GM19035 (cell line): ENCODE measurements at regions not wholly inside any gene's neighbourhood (a gene's known extent, or its start where the extent isn't known, plus 50 kb on each side); places are given as distances from the start of the nearest gene placed in this dataset.
"Not testable (repeated sequence)": the region's sequence is repeated elsewhere in the genome, so short reads cannot be mapped to it uniquely, and the experiment has no call there.

Experiments used
- ATAC-seq: cut with Tn5 transposase; IDR thresholded peaks from one replicate; pipeline ENCODE4 v1.9.1; 2021; ENCODE audit not compliant: unreplicated experiment

GRCh38 chr3:144677103-144677502 is 705.5 kb downstream of the DIPK2A start:
- no peak for ATAC-seq

DNA sequence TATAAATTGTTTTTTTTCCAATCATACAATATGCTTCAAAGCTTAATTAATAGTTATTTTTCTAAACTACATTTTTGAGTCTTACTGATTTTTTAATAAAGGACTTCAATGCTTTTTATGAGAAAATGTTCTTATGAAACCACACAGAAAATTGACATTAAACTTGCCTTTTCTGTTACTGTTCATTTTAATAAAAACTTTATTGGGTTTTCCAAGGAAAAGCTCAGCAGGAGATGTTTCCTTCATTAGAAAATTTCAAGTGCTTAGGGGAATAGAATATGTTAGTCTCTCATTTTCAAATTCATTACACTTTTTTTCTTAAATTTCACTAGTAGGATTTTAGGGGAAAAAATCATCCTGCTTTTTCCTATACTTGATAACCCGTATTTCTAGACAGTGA is 711.4 kb downstream of the DIPK2A start:
- no peak for ATAC-seq

GRCh38 chr3:144687862-144688261 is 716.2 kb downstream of the DIPK2A start:
- no peak for ATAC-seq

DNA sequence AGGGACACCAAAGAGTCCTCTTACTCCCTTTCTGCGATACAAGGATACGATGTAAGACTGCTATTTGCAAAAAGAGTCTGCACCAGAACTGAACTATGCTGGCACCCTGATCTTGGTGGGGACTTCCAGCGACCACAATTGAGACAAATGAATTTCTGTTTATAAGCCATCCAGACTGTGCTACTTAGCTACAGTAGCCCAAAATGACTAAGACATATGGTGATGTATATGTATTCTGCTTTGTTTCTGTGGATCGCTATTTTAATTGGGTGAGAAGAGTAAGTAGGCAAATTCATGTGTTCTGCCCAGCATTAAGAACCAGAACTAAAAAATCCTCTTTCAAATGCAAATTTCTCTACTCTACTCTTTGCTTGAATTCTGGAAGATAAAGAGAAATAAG is 720.9 kb downstream of the DIPK2A start:
- ATAC-seq, result no peak

DNA sequence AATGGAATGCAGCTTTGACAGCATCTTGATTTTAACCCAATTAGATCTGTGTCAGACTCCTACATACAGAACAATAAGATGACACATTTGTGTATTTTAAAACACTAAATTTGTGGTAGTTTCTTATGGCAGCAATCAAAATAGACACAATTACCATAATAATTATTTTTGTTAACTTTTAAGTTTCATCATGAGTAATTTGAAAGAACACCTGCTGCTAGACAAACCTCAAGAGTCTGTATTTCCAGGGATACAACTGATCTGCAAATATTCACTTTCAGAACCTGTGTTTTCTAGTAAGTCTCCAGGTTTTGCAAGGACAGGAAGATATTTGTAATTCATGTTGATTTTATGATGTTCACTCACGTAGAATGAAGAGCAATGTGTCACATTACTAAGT is 736.8 kb downstream of the DIPK2A start:
- ATAC-seq, result no peak

DNA sequence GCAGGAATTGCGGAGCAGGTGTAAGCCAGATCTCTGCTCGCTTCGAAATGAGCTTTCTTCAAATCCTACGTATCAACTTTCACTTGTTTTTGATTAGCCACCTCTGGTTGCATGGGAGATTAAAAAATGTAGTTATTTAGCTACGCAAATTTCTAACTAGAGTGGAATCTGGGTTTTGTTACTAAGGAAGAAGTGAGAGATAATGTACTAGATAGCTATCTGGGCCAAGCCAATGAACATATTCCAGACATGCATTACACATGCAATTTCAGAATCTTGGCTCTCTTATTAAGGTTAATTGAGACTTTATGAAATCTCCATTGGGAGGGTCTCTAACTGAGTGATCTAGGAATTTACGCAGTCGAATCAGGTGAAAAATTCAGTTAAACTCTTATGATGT is 765.7 kb downstream of the DIPK2A start:
- no peak for ATAC-seq

DNA sequence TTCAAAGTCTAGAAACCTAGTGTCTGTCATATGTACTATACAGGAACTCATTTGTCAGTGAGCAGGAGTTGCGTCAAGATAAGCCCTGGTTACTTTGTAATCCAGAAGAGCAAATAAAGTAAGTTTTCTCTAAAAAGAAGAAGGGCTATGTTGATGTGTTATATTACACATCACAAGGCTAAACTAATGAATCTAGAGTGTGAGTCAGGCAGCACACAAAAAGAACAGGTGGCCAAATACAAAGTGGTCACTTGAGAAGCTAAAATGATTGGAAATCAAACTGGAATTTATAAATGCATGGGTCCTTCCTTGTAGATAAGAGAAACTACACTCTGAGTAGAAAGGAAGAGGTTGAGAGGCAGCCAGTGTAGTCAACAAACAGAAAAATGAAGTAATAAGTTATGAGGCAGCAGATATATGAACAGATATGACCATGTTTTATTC is 771.6 kb downstream of the DIPK2A start:
- ATAC-seq, result no peak

DNA sequence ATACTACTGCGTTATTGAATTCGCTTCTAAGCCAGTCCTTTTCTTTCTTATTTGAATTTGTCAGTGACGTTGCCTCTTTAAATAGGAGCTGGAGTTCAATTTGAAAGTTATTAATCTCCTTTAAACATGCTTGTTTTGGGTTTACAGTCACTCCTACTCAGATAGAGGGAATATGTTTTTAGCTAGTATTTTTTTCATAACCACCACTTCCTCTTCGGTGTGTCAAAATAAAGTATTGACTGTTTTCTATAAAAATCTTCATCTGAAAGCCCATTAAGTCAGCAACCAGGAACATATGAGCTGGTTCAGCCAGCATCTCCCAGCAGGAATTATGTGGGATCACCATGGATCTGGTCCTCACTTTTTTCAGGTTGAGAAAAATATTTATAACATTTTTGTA is 772.9 kb downstream of the DIPK2A start:
- ATAC-seq, result no peak

GRCh38 chr3:144746631-144747030 is 775.0 kb downstream of the DIPK2A start:
- no peak for ATAC-seq

DNA sequence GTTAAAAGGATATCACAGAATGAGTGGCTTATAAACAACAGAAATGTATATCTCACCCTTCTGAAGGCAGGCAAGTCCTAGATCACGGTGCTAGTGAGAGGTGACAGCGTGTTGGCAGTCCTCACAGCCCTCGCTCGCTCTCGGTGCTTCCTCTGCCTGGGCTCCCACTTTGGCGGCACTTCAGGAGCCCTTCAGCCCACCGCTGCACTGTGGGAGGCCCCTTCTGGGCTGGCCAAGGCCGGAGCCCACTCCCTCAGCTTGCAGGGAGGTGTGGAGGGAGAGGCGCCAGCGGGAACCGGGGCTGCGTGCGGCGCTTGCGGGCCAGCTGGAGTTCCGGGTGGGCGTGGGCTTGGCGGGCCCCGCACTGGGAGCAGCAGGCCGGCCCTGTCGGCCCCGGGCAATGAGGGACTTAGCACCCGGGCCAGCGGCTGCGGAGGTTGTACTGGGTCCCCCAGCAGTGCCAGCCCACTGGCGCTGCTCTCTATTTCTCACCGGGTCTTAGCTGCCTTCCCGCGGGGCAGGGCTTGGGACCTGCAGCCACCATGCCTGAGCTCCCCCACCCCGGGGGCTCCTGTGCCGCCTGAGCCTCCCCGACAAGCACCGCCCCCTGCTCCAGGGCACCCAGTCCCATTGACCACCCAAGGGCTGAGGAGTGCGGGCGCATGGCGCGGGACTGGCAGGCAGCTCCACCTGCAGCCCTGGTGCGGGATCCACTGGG is 778.1 kb downstream of the DIPK2A start:
- not testable (repeated sequence) for ATAC-seq

GRCh38 chr3:144754076-144754783 is 782.6 kb downstream of the DIPK2A start:
- ATAC-seq, result no peak

DNA sequence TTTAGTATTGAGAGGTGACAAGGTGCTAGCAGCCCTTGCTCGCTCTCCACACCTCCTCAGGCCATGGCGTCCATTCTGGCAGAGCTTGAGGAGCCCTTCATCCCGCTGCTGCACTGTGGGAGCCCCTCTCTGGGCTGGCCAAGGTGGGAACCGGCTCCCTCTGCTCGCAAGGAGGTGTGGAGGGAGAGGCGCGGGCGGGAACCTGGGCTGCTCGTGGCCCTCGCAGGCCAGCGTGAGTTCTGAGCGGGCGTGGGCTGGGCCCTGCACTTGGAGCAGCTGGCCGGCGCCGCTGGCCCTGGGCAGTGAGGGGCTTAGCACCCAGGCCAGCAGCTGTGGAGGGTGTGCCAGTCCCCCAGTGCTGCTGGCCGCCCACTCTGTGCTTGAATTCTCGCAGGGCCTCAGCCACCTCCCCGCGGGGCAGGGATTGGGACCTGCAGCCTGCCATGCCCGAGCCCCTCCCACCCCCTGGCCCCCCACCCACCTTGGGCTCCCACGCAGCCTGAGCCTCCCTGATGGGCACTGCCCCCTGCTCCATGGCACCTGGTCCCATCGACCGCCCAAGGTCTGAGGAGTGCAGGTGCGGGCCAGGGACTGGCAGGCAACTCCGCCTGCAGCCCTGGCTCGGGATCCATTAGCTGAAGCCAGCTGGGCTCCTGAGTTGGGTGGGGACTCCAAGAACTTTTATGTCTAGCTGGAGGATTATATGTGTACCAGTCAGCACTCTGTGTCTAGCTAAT is 785.2 kb downstream of the DIPK2A start:
- no peak for ATAC-seq

- no peak for ATAC-seq
These were observed 789.2 kb downstream of the DIPK2A start for GRCh38 chr3:144760831-144761230.

DNA sequence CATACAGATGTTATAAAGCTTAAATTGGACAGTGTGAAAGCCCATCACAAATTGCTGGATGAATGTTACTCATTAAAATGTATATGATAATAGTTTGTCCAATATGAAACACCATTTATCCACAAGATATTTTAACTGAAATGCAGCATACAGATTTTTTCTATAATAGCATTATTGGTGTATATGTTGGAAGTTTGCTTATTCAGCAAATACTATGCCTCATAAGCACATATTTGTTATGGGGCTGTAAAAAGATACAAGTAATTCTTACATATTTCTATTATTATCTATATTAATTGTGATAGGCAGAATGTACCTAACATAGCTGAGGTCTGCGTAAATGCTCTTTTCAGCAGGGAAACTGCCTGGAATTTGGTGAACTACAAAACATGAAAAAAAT is 790.5 kb downstream of the DIPK2A start:
- no peak for ATAC-seq

- ATAC-seq, result peak; percentile 97
These were observed 792.3 kb downstream of the DIPK2A start for GRCh38 chr3:144763878-144764454.

GRCh38 chr3:144770281-144770680 is 798.7 kb downstream of the DIPK2A start:
- ATAC-seq, result no peak

GRCh38 chr3:144770915-144771351 is 799.3 kb downstream of the DIPK2A start:
- no peak for ATAC-seq

DNA sequence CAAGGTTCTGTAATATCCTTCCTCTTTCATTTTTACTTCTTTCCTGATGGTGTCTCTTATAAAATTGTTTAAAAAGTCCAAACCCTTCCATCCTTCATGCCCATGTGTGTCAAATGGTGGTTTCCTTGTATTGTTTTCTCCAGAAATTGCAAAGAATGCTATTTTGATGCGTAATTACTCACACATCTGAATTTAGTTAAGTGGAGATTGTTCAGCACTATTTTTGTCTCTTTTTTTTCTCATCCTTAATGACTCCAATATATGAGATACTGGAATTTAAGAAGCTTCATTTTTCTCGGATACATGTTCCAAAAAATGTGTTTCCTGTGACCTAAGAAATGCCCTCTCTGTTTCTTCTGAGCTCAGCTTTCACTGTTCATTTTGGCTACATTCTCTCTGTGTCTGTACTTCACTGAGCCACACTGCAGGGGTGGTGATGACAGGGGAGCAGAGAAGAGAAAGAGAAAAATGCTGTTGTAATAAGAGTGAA is 799.8 kb downstream of the DIPK2A start:
- ATAC-seq, result no peak

GRCh38 chr3:144772372-144772771 is 800.7 kb downstream of the DIPK2A start:
- no peak for ATAC-seq

GRCh38 chr3:144773350-144773749 is 801.7 kb downstream of the DIPK2A start:
- ATAC-seq, result no peak

DNA sequence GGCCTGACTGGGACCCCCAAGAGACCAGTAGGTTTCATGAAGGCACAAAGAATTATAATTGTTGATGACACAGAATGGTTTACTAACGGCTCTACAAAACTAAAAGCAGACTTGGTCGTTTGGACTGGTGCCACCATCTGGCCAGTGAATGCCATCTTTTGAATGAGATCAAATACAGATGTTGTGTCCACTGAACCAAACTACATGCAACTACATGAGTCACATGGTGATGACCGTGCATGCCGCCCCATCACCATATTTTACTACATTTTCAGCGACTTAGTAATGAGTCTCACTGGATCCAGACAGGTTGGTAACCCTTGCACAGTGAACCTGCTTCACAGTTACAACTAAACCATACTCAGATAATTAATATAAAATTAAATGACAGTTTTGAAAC is 803.3 kb downstream of the DIPK2A start:
- ATAC-seq, result no peak
